ENCODE measurements at regions not wholly inside any gene's neighbourhood (a gene's known extent, or its start where the extent isn't known, plus 50 kb on each side); places are given as distances from the start of the nearest gene placed in this dataset.

- TF ChIP-seq CTCF (IDR thresholded peaks at IDR 0.05) = no peak
- TF ChIP-seq POLR2A (IDR thresholded peaks at IDR 0.05) = no peak
Measured at GRCh38 chr9:81375187-81376100, 313.9 kb downstream of the TLE1 start.

Data from body of pancreas (tissue), 4 donors.